OCI-LY7 (cell line): ENCODE measurements at regions not wholly inside any gene's neighbourhood (a gene's known extent, or its start where the extent isn't known, plus 50 kb on each side); places are given as distances from the start of the nearest gene placed in this dataset.

Experiments
- BruUV-seq: library from RNA; stranded (reverse); fragments of 400-500 nt; replicated peaks from 2 replicates; lab custom pipeline; 2021; lab: Mats Ljungman, UMichigan
- CTCF ChIA-PET: fragments of 300-600 bp; sonication (Branson Sonifier 250); formaldehyde crosslinking; loops from one replicate; lab custom pipeline; 2022; ENCODE audit warnings: antibody characterized with exemption; ENCODE audit not compliant: unreplicated experiment; lab: Charles Lee
- POLR2A ChIA-PET: fragments of 300-600 bp; sonication (Branson Sonifier 250); formaldehyde crosslinking; loops from one replicate; lab custom pipeline; 2022; ENCODE audit warnings: antibody characterized with exemption; lab: Charles Lee
- DNase-seq: peaks from one replicate; pipeline ENCODE4 v3.0.0-alpha.2; 2015; ENCODE audit warnings: low spot score
- H2AFZ ChIP-seq: fragments of 200-600 bp; sonication (generic), shearing (Covaris generic); 2 replicates; pipeline ENCODE4 v1.6.1; 2014; ENCODE audit warnings: mild to moderate bottlenecking, antibody characterized with exemption, low read length, moderate library complexity
- H3K27ac ChIP-seq: fragments of 200-600 bp; sonication (generic); 2 replicates; pipeline ENCODE4 v1.5.1; 2014; ENCODE audit warnings: mixed run types, low read depth, mild to moderate bottlenecking, moderate library complexity, low read length, inconsistent platforms; ENCODE audit not compliant: poor library complexity, severe bottlenecking
- H3K36me3 ChIP-seq: fragments of 200-600 bp; sonication (generic); 2 replicates; pipeline ENCODE4 v1.6.1; 2014; ENCODE audit warnings: mild to moderate bottlenecking, antibody characterized with exemption, low read length, moderate library complexity, mixed read lengths; ENCODE audit not compliant: insufficient read depth
- H3K4me1 ChIP-seq: fragments of 200-600 bp; sonication (generic); 2 replicates; pipeline ENCODE4 v1.5.1; 2014; ENCODE audit warnings: mild to moderate bottlenecking, low read length; ENCODE audit not compliant: insufficient read depth, poor library complexity, severe bottlenecking
- H3K4me2 ChIP-seq: fragments of 200-600 bp; sonication (generic); 2 replicates; pipeline ENCODE4 v1.6.1; 2014; ENCODE audit warnings: mild to moderate bottlenecking, low read length
- H3K4me3 ChIP-seq: fragments of 200-600 bp; sonication (generic); 2 replicates; pipeline ENCODE4 v1.5.1; 2014; ENCODE audit warnings: mild to moderate bottlenecking, low read depth, low read length; ENCODE audit not compliant: poor library complexity, severe bottlenecking
- H3K79me2 ChIP-seq: fragments of 200-600 bp; sonication (generic); 2 replicates; pipeline ENCODE4 v1.6.1; 2016; ENCODE audit warnings: low read depth, mild to moderate bottlenecking, low read length, moderate library complexity, mixed read lengths; ENCODE audit not compliant: insufficient read depth
- H3K9me2 ChIP-seq: fragments of 200-600 bp; sonication (generic); 2 replicates; pipeline ENCODE4 v1.6.1; 2016; ENCODE audit warnings: mild to moderate bottlenecking, low read length, mixed read lengths; ENCODE audit not compliant: insufficient read depth
- H3K9me3 ChIP-seq: fragments of 200-600 bp; sonication (generic); 2 replicates; pipeline ENCODE4 v1.6.1; 2014; ENCODE audit warnings: mild to moderate bottlenecking, mixed run types, low read length, mixed read lengths
- H4K20me1 ChIP-seq: fragments of 200-600 bp; sonication (generic); 2 replicates; pipeline ENCODE4 v1.6.1; 2014; ENCODE audit warnings: mild to moderate bottlenecking, antibody characterized with exemption, low read length, moderate library complexity, mixed read lengths; ENCODE audit not compliant: insufficient read depth
- EZH2phosphoT487 ChIP-seq: fragments of 200-600 bp; sonication (generic); IDR thresholded peaks from 2 replicates; pipeline ENCODE4 v1.6.1; 2018; ENCODE audit warnings: low read depth, borderline replicate concordance, mild to moderate bottlenecking, mixed run types, antibody characterized with exemption, low read length, moderate library complexity, mixed read lengths
- intact Hi-C: fragments of 100-400 bp; cut with micrococcal nuclease; formaldehyde crosslinking; loops from one replicate; pipeline ENCODE4 v1.10.0; 2022; ENCODE audit not compliant: unreplicated experiment
- TF ChIP-seq, protein P1 (sequence below): fragments of 200-600 bp; sonication (generic); conservative IDR thresholded peaks from 2 replicates; pipeline ENCODE4 v1.5.1; 2014; ENCODE audit warnings: mild to moderate bottlenecking, antibody characterized with exemption, low read length, moderate library complexity, mixed read lengths

- Histone ChIP-seq H3K4me3 (no peak overlapping the region), H3K4me1 (no peaks in the 10 kb centered on the region), H2AFZ (no peak overlapping the region), H3K27ac (no peak overlapping the region), H3K4me2 (no peak overlapping the region), H3K9me3 (no peaks in the 10 kb centered on the region), H3K36me3 (no peaks in the 10 kb centered on the region), H3K9me2 (no peaks in the 10 kb centered on the region), H4K20me1 (no peaks in the 10 kb centered on the region), H3K79me2 (no peaks in the 10 kb centered on the region)
- TF ChIP-seq, protein P1, sequence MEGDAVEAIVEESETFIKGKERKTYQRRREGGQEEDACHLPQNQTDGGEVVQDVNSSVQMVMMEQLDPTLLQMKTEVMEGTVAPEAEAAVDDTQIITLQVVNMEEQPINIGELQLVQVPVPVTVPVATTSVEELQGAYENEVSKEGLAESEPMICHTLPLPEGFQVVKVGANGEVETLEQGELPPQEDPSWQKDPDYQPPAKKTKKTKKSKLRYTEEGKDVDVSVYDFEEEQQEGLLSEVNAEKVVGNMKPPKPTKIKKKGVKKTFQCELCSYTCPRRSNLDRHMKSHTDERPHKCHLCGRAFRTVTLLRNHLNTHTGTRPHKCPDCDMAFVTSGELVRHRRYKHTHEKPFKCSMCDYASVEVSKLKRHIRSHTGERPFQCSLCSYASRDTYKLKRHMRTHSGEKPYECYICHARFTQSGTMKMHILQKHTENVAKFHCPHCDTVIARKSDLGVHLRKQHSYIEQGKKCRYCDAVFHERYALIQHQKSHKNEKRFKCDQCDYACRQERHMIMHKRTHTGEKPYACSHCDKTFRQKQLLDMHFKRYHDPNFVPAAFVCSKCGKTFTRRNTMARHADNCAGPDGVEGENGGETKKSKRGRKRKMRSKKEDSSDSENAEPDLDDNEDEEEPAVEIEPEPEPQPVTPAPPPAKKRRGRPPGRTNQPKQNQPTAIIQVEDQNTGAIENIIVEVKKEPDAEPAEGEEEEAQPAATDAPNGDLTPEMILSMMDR = no peak
- no peak for TF ChIP-seq EZH2phosphoT487
- BruUV-seq = no TSS peak
- ChIA-PET CTCF (no interaction called here), POLR2A (interaction anchor here (0.7 kb wide), 1 partner anchor 56 kb away, joined by 3 read pairs; no protein-coding TSS in a partner anchor)
- DNase-seq = no peak
- intact Hi-C loops = no loop called here
These were observed 199.7 kb upstream of the VSTM2A start for GRCh38 chr7:54342458-54342857.

GRCh38 chr7:54343511-54343910 is 198.7 kb upstream of the VSTM2A start:
- H3K36me3 ChIP-seq = no peaks in the 10 kb centered on the region
- POLR2A ChIA-PET = no interaction called here
- BruUV-seq = no TSS peak
- CTCF ChIA-PET = no interaction called here
- H3K9me2 ChIP-seq = no peaks in the 10 kb centered on the region
- no peak for DNase-seq
- H2AFZ ChIP-seq = no peak overlapping the region
- no peak overlapping the region for H3K4me3 ChIP-seq
- no peaks in the 10 kb centered on the region for H3K79me2 ChIP-seq
- H3K27ac ChIP-seq = no peak overlapping the region
- intact Hi-C loops = no loop called here
- H4K20me1 ChIP-seq = no peaks in the 10 kb centered on the region
- H3K4me1 ChIP-seq = no peaks in the 10 kb centered on the region
- H3K4me2 ChIP-seq = no peak overlapping the region
- no peaks in the 10 kb centered on the region for H3K9me3 ChIP-seq
- no peak for TF ChIP-seq EZH2phosphoT487
- TF ChIP-seq, protein P1 = no peak

GRCh38 chr7:54345746-54346145 is 196.4 kb upstream of the VSTM2A start:
- intact Hi-C loops = no loop called here
- no peaks in the 10 kb centered on the region for H3K79me2 ChIP-seq
- H4K20me1 ChIP-seq = no peaks in the 10 kb centered on the region
- H2AFZ ChIP-seq = no peak overlapping the region
- H3K9me3 ChIP-seq = no peaks in the 10 kb centered on the region
- CTCF ChIA-PET = no interaction called here
- POLR2A ChIA-PET = interaction anchor here (0.7 kb wide), 1 partner anchor 83 kb away, joined by 3 read pairs; no protein-coding TSS in a partner anchor
- no peaks in the 10 kb centered on the region for H3K36me3 ChIP-seq
- no peak overlapping the region for H3K4me3 ChIP-seq
- BruUV-seq = no TSS peak
- no peaks in the 10 kb centered on the region for H3K4me1 ChIP-seq
- no peak overlapping the region for H3K27ac ChIP-seq
- no peak overlapping the region for H3K4me2 ChIP-seq
- TF ChIP-seq EZH2phosphoT487 = no peak
- TF ChIP-seq, protein P1 = no peak
- H3K9me2 ChIP-seq = no peaks in the 10 kb centered on the region
- no peak for DNase-seq
